Keratinocyte (primary cell): ENCODE measurements at regions not wholly inside any gene's neighbourhood (a gene's known extent, or its start where the extent isn't known, plus 50 kb on each side); places are given as distances from the start of the nearest gene placed in this dataset.

Experiments
- DNase-seq: peaks from one replicate; pipeline ENCODE4 v3.0.0-alpha.2; 2011; ENCODE audit warnings: low read depth, missing footprints, low spot score
- FAIRE-seq: peaks from 2 replicates; lab custom pipeline; 2011; peaks lifted over from hg19 to GRCh38; lab: Jason Lieb, UNC
- H2AFZ ChIP-seq: 2 replicates; pipeline ENCODE4 v1.6.0; 2012; ENCODE audit warnings: low read length, control low read depth, inconsistent platforms; ENCODE audit not compliant: control insufficient read depth
- H3K27ac ChIP-seq: 2 replicates; pipeline ENCODE4 v1.5.1; 2011; ENCODE audit warnings: low read length; ENCODE audit not compliant: control insufficient read depth, insufficient read depth
- H3K27me3 ChIP-seq: 3 replicates; pipeline ENCODE4 v1.6.0; 2011; ENCODE audit warnings: low read length; ENCODE audit not compliant: control insufficient read depth, insufficient read depth; ENCODE audit errors: extremely low read depth
- H3K36me3 ChIP-seq, 2 experiments: 2 replicates in 1 of 2; 3 replicates in 1 of 2; pipeline ENCODE4 v1.5.1; 2011; ENCODE audit warnings: low read length in 2 of 2, mild to moderate bottlenecking in 1 of 2; ENCODE audit not compliant: control insufficient read depth in 2 of 2, insufficient read depth in 2 of 2; ENCODE audit errors: extremely low read depth in 1 of 2
- H3K4me1 ChIP-seq: 3 replicates; pipeline ENCODE4 v1.5.1; 2011; ENCODE audit warnings: low read length; ENCODE audit not compliant: control insufficient read depth, insufficient read depth; ENCODE audit errors: extremely low read depth
- H3K4me2 ChIP-seq: 3 replicates; pipeline ENCODE4 v1.6.0; 2011; ENCODE audit warnings: low read depth, low read length; ENCODE audit not compliant: control insufficient read depth, insufficient read depth; ENCODE audit errors: extremely low read depth
- H3K4me3 ChIP-seq, 3 experiments: fragments of 200-600 bp in 1 of 3; sonication (generic) in 1 of 3; 2 replicates in 2 of 3; 3 replicates in 1 of 3; pipeline ENCODE4 v1.5.1; 2011 to 2016; ENCODE audit warnings: low read length in 3 of 3, mild to moderate bottlenecking in 3 of 3, control low read depth in 2 of 3, inconsistent platforms in 1 of 3, low read depth in 1 of 3, mixed read lengths in 1 of 3, mixed run types in 1 of 3, moderate library complexity in 1 of 3; ENCODE audit not compliant: control insufficient read depth in 2 of 3, insufficient read depth in 2 of 3; ENCODE audit errors: extremely low read depth in 1 of 3
- H3K79me2 ChIP-seq: 2 replicates; pipeline ENCODE4 v1.6.0; 2012; ENCODE audit warnings: low read length; ENCODE audit not compliant: control insufficient read depth, insufficient read depth
- H3K9ac ChIP-seq: 3 replicates; pipeline ENCODE4 v1.6.0; 2011; ENCODE audit warnings: low read length; ENCODE audit not compliant: control insufficient read depth, insufficient read depth; ENCODE audit errors: extremely low read depth
- H3K9me1 ChIP-seq: 3 replicates; pipeline ENCODE4 v1.6.0; 2011; ENCODE audit warnings: low read length; ENCODE audit not compliant: control insufficient read depth, insufficient read depth; ENCODE audit errors: extremely low read depth
- H3K9me3 ChIP-seq: 2 replicates; pipeline ENCODE4 v1.5.1; 2012; ENCODE audit warnings: low read depth, low read length; ENCODE audit not compliant: control insufficient read depth
- H4K20me1 ChIP-seq: 3 replicates; pipeline ENCODE4 v1.6.0; 2011; ENCODE audit warnings: low read length; ENCODE audit not compliant: control insufficient read depth, insufficient read depth; ENCODE audit errors: extremely low read depth
- EZH2 ChIP-seq: IDR thresholded peaks from one replicate; pipeline ENCODE4 v1.6.1; 2012; ENCODE audit warnings: inconsistent platforms, mild to moderate bottlenecking, low read length, moderate library complexity
- dilution Hi-C: fragments of 300-500 bp; cut with MboI; formaldehyde crosslinking; loops from one replicate; pipeline ENCODE4 v1.7.0; 2020; ENCODE audit warnings: low sequenced_read_pairs; ENCODE audit not compliant: extremely low pct_ligation_motif_present
- TF ChIP-seq, protein P1 (sequence below), 3 experiments: IDR thresholded peaks in 1 of 3; conservative IDR thresholded peaks in 1 of 3; optimal IDR thresholded peaks in 1 of 3; 2 replicates in 2 of 3; 3 replicates in 1 of 3; pipeline versions ENCODE3 to v1.5.1; 2011; ENCODE audit warnings: low read length in 3 of 3, mild to moderate bottlenecking in 3 of 3, moderate library complexity in 2 of 3, control low read depth in 1 of 3, inconsistent platforms in 1 of 3; ENCODE audit not compliant: insufficient read depth in 2 of 3; ENCODE audit errors: extremely low read depth in 1 of 3

DNA sequence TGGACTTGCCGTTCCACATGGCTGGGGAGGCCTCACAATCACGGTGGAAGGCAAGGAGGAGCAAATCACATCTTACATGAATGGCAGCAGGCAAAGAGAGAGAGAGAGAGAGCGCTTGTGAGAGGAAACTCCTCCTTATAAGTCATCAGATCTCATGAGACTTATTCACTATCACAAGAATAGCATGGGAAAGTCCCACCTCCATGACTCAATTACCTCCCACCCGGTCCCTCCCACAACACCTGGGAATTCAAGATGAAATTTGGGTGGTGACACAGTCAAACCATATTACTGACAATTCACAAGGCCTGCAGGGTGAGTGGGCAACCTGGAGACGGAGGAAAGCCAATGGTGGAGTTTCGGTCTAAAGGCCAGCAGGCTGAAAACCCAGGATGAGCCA lies 394.3 kb upstream of the TRAM1L1 start:
- no peak for FAIRE-seq
- Histone ChIP-seq H3K4me3 (no peak overlapping the region), H4K20me1 (no peaks in the 10 kb centered on the region), H3K9me3 (no peaks in the 10 kb centered on the region), H3K4me1 (peaks cover 10% of the 10 kb centered on the region), H3K27ac (peak overlapping the region; percentile 45), H3K79me2 (no peaks in the 10 kb centered on the region), H3K9me1 (no peaks in the 10 kb centered on the region), H3K36me3 (no peaks in the 10 kb centered on the region), H2AFZ (no peak overlapping the region), H3K9ac (no peak overlapping the region), H3K4me2 (no peak overlapping the region), H3K27me3 (no peaks in the 10 kb centered on the region)
- no peak for TF ChIP-seq EZH2
- TF ChIP-seq, protein P1, sequence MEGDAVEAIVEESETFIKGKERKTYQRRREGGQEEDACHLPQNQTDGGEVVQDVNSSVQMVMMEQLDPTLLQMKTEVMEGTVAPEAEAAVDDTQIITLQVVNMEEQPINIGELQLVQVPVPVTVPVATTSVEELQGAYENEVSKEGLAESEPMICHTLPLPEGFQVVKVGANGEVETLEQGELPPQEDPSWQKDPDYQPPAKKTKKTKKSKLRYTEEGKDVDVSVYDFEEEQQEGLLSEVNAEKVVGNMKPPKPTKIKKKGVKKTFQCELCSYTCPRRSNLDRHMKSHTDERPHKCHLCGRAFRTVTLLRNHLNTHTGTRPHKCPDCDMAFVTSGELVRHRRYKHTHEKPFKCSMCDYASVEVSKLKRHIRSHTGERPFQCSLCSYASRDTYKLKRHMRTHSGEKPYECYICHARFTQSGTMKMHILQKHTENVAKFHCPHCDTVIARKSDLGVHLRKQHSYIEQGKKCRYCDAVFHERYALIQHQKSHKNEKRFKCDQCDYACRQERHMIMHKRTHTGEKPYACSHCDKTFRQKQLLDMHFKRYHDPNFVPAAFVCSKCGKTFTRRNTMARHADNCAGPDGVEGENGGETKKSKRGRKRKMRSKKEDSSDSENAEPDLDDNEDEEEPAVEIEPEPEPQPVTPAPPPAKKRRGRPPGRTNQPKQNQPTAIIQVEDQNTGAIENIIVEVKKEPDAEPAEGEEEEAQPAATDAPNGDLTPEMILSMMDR (optimal IDR thresholded peaks at IDR 0.05 in 1 of 3, IDR thresholded peaks at IDR 0.05 in 1 of 3, conservative IDR thresholded peaks at IDR 0.05 in 1 of 3; ENCODE audit: extremely low read depth in 1 of 3, insufficient read depth in 2 of 3, low read length in 3 of 3), result no peak
- dilution Hi-C loops, result no loop called here
- DNase-seq, result peak; percentile 30

DNA sequence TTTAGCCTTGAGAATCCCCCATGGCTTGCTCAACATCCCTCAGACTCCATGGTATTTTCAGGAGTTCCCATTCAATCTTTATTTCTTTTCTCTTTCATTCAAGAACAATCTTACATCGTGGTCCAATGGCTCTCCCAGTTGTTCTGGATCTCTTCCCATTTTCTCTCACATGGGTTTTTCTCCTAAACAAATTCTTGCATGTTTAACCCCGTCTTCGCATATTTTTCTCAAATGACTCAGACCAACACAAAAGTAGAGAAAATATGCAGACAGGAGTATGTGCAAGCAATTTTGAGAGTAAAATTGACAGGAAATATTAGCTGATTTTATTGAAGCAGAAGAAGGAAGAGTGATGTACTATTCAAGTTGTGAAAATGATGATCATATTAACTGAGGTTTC lies 396.4 kb upstream of the TRAM1L1 start:
- Histone ChIP-seq H3K4me2 (peak overlapping the region; percentile 8), H3K79me2 (no peaks in the 10 kb centered on the region), H3K9ac (no peak overlapping the region), H3K9me3 (no peaks in the 10 kb centered on the region), H3K27ac (peak overlapping the region; percentile 39), H3K36me3 (no peaks in the 10 kb centered on the region), H2AFZ (peak overlapping the region; percentile 75), H3K4me1 (peaks cover 10% of the 10 kb centered on the region), H3K9me1 (no peaks in the 10 kb centered on the region), H3K4me3 (no peak overlapping the region), H4K20me1 (no peaks in the 10 kb centered on the region), H3K27me3 (no peaks in the 10 kb centered on the region)
- no peak for TF ChIP-seq EZH2
- TF ChIP-seq, protein P1 (optimal IDR thresholded peaks at IDR 0.05 in 1 of 3, IDR thresholded peaks at IDR 0.05 in 1 of 3, conservative IDR thresholded peaks at IDR 0.05 in 1 of 3; ENCODE audit: extremely low read depth in 1 of 3, insufficient read depth in 2 of 3, low read length in 3 of 3), result no peak
- no peak for DNase-seq
- dilution Hi-C loops, result no loop called here
- no peak for FAIRE-seq
